SK-N-MC (cell line): ENCODE measurements at regions not wholly inside any gene's neighbourhood (a gene's known extent, or its start where the extent isn't known, plus 50 kb on each side); places are given as distances from the start of the nearest gene placed in this dataset.
"Not testable (repeated sequence)": the region's sequence is repeated elsewhere in the genome, so short reads cannot be mapped to it uniquely, and the experiment has no call there.

Experiments
- DNase-seq: peaks from one replicate; pipeline ENCODE4 v3.0.0-alpha.2; 2011; ENCODE audit warnings: low read depth, low spot score
- H3K27ac ChIP-seq: fragments of 200-600 bp; sonication (generic); 2 replicates; pipeline ENCODE4 v1.5.1; 2016; ENCODE audit warnings: mixed run types
- H3K36me3 ChIP-seq: fragments of 200-600 bp; sonication (generic); 2 replicates; pipeline ENCODE4 v1.6.1; 2017; ENCODE audit warnings: antibody characterized with exemption, low read length, mixed read lengths; ENCODE audit not compliant: insufficient read depth
- H3K4me3 ChIP-seq: fragments of 200-600 bp; sonication (generic); 2 replicates; pipeline ENCODE4 v1.5.1; 2016
- H3K9ac ChIP-seq: fragments of 200-600 bp; sonication (generic); 2 replicates; pipeline ENCODE4 v1.8.0; 2017; ENCODE audit warnings: mixed run types, mixed read lengths; ENCODE audit not compliant: insufficient read length
- H3K9me3 ChIP-seq: fragments of 200-600 bp; sonication (generic); 2 replicates; pipeline ENCODE4 v1.6.1; 2017; ENCODE audit warnings: low read depth, mild to moderate bottlenecking, antibody characterized with exemption, low read length, moderate library complexity, mixed read lengths
- EZH2 ChIP-seq: fragments of 200-600 bp; sonication (generic); IDR thresholded peaks from one replicate; pipeline ENCODE4 v1.6.1; 2017; ENCODE audit warnings: antibody characterized with exemption
- FOXP2 ChIP-seq: optimal IDR thresholded peaks from 2 replicates; pipeline ENCODE3; 2011; ENCODE audit warnings: mild to moderate bottlenecking, moderate library complexity; ENCODE audit not compliant: insufficient read depth; ENCODE audit errors: extremely low read length, control extremely low read depth
- POLR2AphosphoS5 ChIP-seq: IDR thresholded peaks from 2 replicates; pipeline ENCODE4 v1.6.1; 2012; ENCODE audit warnings: mild to moderate bottlenecking, low read depth, low read length, borderline replicate concordance

GRCh38 chr15:25244731-25245585 lies 193.9 kb downstream of the UBE3A start:
- H3K36me3 ChIP-seq: no peaks in the 10 kb centered on the region
- no peak overlapping the region for H3K27ac ChIP-seq
- H3K9me3 ChIP-seq: no peaks in the 10 kb centered on the region
- no peak for DNase-seq
- H3K9ac ChIP-seq: no peak overlapping the region
- TF ChIP-seq FOXP2 (no peak), EZH2 (no peak), POLR2AphosphoS5 (no peak)
- no peak overlapping the region for H3K4me3 ChIP-seq

- DNase-seq: no peak
- no peaks in the 10 kb centered on the region for H3K36me3 ChIP-seq
- TF ChIP-seq FOXP2 (no peak), EZH2 (no peak), POLR2AphosphoS5 (no peak)
- no peak overlapping the region for H3K27ac ChIP-seq
- H3K9me3 ChIP-seq: no peaks in the 10 kb centered on the region
- H3K4me3 ChIP-seq: no peak overlapping the region
- H3K9ac ChIP-seq: no peak overlapping the region
Observed at GRCh38 chr15:25245801-25246622, 192.8 kb downstream of the UBE3A start.

GRCh38 chr15:25246641-25247406 lies 192.0 kb downstream of the UBE3A start:
- DNase-seq: no peak
- Histone ChIP-seq H3K4me3 (no peak overlapping the region), H3K9ac (no peak overlapping the region), H3K9me3 (no peaks in the 10 kb centered on the region), H3K27ac (no peak overlapping the region), H3K36me3 (no peaks in the 10 kb centered on the region)
- TF ChIP-seq POLR2AphosphoS5 (no peak), FOXP2 (no peak), EZH2 (no peak)

GRCh38 chr15:25247407-25248038 lies 191.3 kb downstream of the UBE3A start:
- H3K36me3 ChIP-seq: no peaks in the 10 kb centered on the region
- no peak for DNase-seq
- TF ChIP-seq EZH2: no peak
- TF ChIP-seq FOXP2: no peak
- TF ChIP-seq POLR2AphosphoS5: no peak
- no peak overlapping the region for H3K27ac ChIP-seq
- H3K9me3 ChIP-seq: no peaks in the 10 kb centered on the region
- no peak overlapping the region for H3K9ac ChIP-seq
- no peak overlapping the region for H3K4me3 ChIP-seq

- H3K36me3 ChIP-seq, DNase-seq, H3K27ac ChIP-seq, H3K9me3 ChIP-seq, H3K9ac ChIP-seq, H3K4me3 ChIP-seq: not testable (repeated sequence)
Observed at GRCh38 chr15:25248087-25248486, 190.7 kb downstream of the UBE3A start.

- H3K27ac ChIP-seq: no peak overlapping the region
- TF ChIP-seq POLR2AphosphoS5 (no peak), EZH2 (no peak), FOXP2 (no peak)
- no peak overlapping the region for H3K4me3 ChIP-seq
- no peak for DNase-seq
- no peaks in the 10 kb centered on the region for H3K36me3 ChIP-seq
- H3K9me3 ChIP-seq: no peaks in the 10 kb centered on the region
- no peak overlapping the region for H3K9ac ChIP-seq
Observed at GRCh38 chr15:25248583-25249235, 190.1 kb downstream of the UBE3A start.

GRCh38 chr15:25249236-25250010 lies 189.4 kb downstream of the UBE3A start:
- H3K36me3 ChIP-seq: no peaks in the 10 kb centered on the region
- no peak overlapping the region for H3K4me3 ChIP-seq
- no peak overlapping the region for H3K27ac ChIP-seq
- DNase-seq: no peak
- H3K9me3 ChIP-seq: no peaks in the 10 kb centered on the region
- H3K9ac ChIP-seq: no peak overlapping the region
- TF ChIP-seq FOXP2: no peak
- TF ChIP-seq EZH2: no peak
- TF ChIP-seq POLR2AphosphoS5: no peak
